ENCODE measurements at regions not wholly inside any gene's neighbourhood (a gene's known extent, or its start where the extent isn't known, plus 50 kb on each side); places are given as distances from the start of the nearest gene placed in this dataset.

DNA sequence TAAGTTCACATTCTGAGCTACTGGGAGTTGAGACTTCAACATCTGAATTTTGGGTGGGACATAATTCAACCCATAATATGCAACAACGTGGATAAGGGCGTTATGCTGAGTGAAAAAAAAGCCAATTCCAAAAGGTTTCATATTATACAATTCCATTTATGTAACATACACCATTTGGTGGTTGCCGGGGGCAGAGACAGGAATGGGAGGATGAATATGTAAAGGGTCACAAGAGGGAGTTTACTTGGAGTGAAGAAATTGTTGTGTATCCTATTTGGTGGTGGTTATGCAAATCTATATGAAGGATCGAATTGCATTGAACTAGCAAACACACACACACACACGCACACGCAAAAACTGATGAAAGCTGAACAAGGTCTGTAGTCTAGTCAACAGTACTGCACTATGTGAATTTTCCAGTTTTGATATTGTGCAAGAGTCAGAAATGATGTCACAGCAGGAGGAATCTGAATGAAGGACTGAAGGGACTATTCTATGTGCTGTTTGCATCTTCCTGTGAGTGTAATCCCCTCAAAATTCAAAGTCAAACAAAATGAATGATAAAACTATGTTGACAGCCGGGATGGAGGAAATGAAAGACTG lies 249.2 kb upstream of the HABP2 start:
- H3K4me1 ChIP-seq: no peaks in the 10 kb centered on the region
- H3K27me3 ChIP-seq (ENCODE audit: low read depth): peaks cover 11% of the 10 kb centered on the region
- TF ChIP-seq, protein P1, sequence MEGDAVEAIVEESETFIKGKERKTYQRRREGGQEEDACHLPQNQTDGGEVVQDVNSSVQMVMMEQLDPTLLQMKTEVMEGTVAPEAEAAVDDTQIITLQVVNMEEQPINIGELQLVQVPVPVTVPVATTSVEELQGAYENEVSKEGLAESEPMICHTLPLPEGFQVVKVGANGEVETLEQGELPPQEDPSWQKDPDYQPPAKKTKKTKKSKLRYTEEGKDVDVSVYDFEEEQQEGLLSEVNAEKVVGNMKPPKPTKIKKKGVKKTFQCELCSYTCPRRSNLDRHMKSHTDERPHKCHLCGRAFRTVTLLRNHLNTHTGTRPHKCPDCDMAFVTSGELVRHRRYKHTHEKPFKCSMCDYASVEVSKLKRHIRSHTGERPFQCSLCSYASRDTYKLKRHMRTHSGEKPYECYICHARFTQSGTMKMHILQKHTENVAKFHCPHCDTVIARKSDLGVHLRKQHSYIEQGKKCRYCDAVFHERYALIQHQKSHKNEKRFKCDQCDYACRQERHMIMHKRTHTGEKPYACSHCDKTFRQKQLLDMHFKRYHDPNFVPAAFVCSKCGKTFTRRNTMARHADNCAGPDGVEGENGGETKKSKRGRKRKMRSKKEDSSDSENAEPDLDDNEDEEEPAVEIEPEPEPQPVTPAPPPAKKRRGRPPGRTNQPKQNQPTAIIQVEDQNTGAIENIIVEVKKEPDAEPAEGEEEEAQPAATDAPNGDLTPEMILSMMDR (IDR thresholded peaks at IDR 0.05; ENCODE audit: borderline replicate concordance): no peak
- no peaks in the 10 kb centered on the region for H3K9me3 ChIP-seq (replicated peaks)
- DNase-seq: no peak
- intact Hi-C loops (cut with micrococcal nuclease): no loop called here
- H3K4me3 ChIP-seq: no peak overlapping the region
- H3K36me3 ChIP-seq: no peaks in the 10 kb centered on the region
- no peak overlapping the region for H3K27ac ChIP-seq (replicated peaks)

- TF ChIP-seq, protein P1 (IDR thresholded peaks at IDR 0.05; ENCODE audit: borderline replicate concordance): no peak
Measured at GRCh38 chr10:113304726-113305125, 248.1 kb upstream of the HABP2 start.

GRCh38 chr10:113305871-113306270 lies 247.0 kb upstream of the HABP2 start:
- Histone ChIP-seq H3K27ac (replicated peaks) (no peak overlapping the region), H3K4me3 (no peak overlapping the region), H3K4me1 (no peaks in the 10 kb centered on the region), H3K36me3 (no peaks in the 10 kb centered on the region), H3K27me3 (ENCODE audit: low read depth) (peaks cover 7% of the 10 kb centered on the region), H3K9me3 (replicated peaks) (no peaks in the 10 kb centered on the region)
- TF ChIP-seq, protein P1 (IDR thresholded peaks at IDR 0.05; ENCODE audit: borderline replicate concordance): no peak
- intact Hi-C loops (cut with micrococcal nuclease): no loop called here
- no peak for DNase-seq

More at GRCh38 chr10:113304726-113305125, 248.1 kb upstream of the HABP2 start:
- H3K4me3 ChIP-seq: no peak overlapping the region
- no peaks in the 10 kb centered on the region for H3K4me1 ChIP-seq
- peaks cover 13% of the 10 kb centered on the region for H3K27me3 ChIP-seq (ENCODE audit: low read depth)
- intact Hi-C loops (cut with micrococcal nuclease): no loop called here
- no peak for DNase-seq
- H3K9me3 ChIP-seq (replicated peaks): no peaks in the 10 kb centered on the region
- no peaks in the 10 kb centered on the region for H3K36me3 ChIP-seq
- no peak overlapping the region for H3K27ac ChIP-seq (replicated peaks)

DNA sequence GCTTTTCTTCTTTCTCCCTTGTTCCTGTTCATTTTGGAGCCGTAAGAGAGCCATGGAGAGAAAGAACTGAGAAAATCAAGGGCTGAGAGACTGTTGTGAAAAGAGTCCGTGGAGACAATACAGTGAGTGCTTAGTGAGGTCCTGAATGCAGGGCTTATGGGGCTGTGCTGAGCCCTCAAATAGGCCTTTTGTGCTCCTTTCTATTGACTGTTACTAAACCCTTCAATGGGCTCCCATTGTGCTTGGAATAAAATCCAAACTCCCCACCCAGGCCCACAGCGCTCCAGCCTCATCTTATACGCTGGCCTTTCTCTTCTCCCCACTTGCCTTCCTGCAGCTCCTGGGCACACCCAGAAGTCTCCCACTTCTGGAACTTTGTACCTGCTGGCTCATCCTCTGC lies 243.1 kb upstream of the HABP2 start:
- intact Hi-C loops (cut with micrococcal nuclease): no loop called here
- peaks cover 15% of the 10 kb centered on the region for H3K27me3 ChIP-seq (ENCODE audit: low read depth)
- TF ChIP-seq, protein P1 (IDR thresholded peaks at IDR 0.05; ENCODE audit: borderline replicate concordance): no peak
- H3K36me3 ChIP-seq: no peaks in the 10 kb centered on the region
- H3K27ac ChIP-seq (replicated peaks): no peak overlapping the region
- H3K4me3 ChIP-seq: no peak overlapping the region
- H3K9me3 ChIP-seq (replicated peaks): peaks cover 6% of the 10 kb centered on the region
- no peaks in the 10 kb centered on the region for H3K4me1 ChIP-seq
- no peak for DNase-seq

DNA sequence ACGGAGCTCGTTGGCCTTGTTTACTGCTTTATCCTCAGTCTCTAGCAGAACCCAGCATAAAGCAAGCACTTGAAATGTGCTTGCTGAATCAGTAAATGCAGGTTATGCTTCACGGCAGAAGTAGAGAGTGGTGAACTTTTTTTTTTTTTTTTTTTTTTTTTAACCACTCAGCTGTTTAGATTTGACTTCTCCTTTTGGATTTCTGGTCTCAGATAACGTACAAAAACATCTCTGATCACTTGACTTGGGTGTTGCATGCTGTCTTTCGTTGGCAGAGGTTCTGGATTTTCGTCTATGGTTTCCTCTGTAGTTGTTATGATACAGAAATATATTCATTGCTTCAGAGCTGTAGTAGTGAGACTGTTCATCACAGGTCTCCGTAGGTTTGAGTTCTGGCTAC lies 242.5 kb upstream of the HABP2 start:
- intact Hi-C loops (cut with micrococcal nuclease): no loop called here
- H3K27me3 ChIP-seq (ENCODE audit: low read depth): peaks cover 21% of the 10 kb centered on the region
- peaks cover 6% of the 10 kb centered on the region for H3K9me3 ChIP-seq (replicated peaks)
- no peak for DNase-seq
- H3K36me3 ChIP-seq: no peaks in the 10 kb centered on the region
- H3K4me1 ChIP-seq: no peaks in the 10 kb centered on the region
- H3K4me3 ChIP-seq: no peak overlapping the region
- TF ChIP-seq, protein P1 (IDR thresholded peaks at IDR 0.05; ENCODE audit: borderline replicate concordance): no peak
- no peak overlapping the region for H3K27ac ChIP-seq (replicated peaks)

Measured in left ventricle myocardium inferior (tissue), 1 donor.